Heart right ventricle (tissue), 16 donors: ENCODE measurements at regions not wholly inside any gene's neighbourhood (a gene's known extent, or its start where the extent isn't known, plus 50 kb on each side); places are given as distances from the start of the nearest gene placed in this dataset.
"Not testable (repeated sequence)": the region's sequence is repeated elsewhere in the genome, so short reads cannot be mapped to it uniquely, and the experiment has no call there.

Experiments used
- ATAC-seq, 8 donors: fragments of 200-7000 bp; cut with Tn5 transposase; one replicate each; pipeline ENCODE4 v1.9.1; 2020; ENCODE audit warnings: mild to moderate bottlenecking in 8 of 8, moderate library complexity in 8 of 8, moderate number of reproducible peaks in 1 of 8
- DNase-seq, 2 donors: peaks; one replicate each; pipeline ENCODE4 v3.0.0-alpha.2; 2020
- H3K27ac ChIP-seq, 10 donors: fragments of 200-600 bp; sonication (generic) in 2 of 10; one replicate each; pipeline versions ENCODE4 v1.5.0 to v1.8.0; 2020 to 2022; ENCODE audit warnings: mild to moderate bottlenecking in 3 of 10
- H3K27me3 ChIP-seq, 7 donors: fragments of 200-600 bp; one replicate each; pipeline ENCODE4 v1.8.0; 2021 to 2022; ENCODE audit warnings: mild to moderate bottlenecking in 2 of 7
- H3K36me3 ChIP-seq, 9 donors: fragments of 200-600 bp; sonication (generic) in 1 of 9; one replicate each; pipeline versions ENCODE4 v1.5.0 to v1.8.0; 2020 to 2022; ENCODE audit warnings: mild to moderate bottlenecking in 2 of 9
- H3K4me1 ChIP-seq, 9 donors: fragments of 200-600 bp; sonication (generic) in 1 of 9; one replicate each; pipeline versions ENCODE4 v1.5.0 to v1.8.0; 2020 to 2022; ENCODE audit warnings: mild to moderate bottlenecking in 4 of 9
- H3K4me3 ChIP-seq, 10 donors: fragments of 200-600 bp; sonication (generic) in 2 of 10; one replicate each; pipeline versions ENCODE4 v1.5.0 to v1.8.0; 2020 to 2022; ENCODE audit warnings: mild to moderate bottlenecking in 7 of 10, moderate library complexity in 2 of 10
- H3K9me3 ChIP-seq, 11 donors: fragments of 200-600 bp in 10 of 11; sonication (generic) in 2 of 11; one replicate each; pipeline versions ENCODE4 v1.5.0 to v1.8.0; 2013 to 2022; ENCODE audit warnings: mild to moderate bottlenecking in 2 of 11, control low read depth in 1 of 11, moderate library complexity in 1 of 11
- CTCF ChIP-seq, 9 donors: fragments of 200-600 bp; sonication (generic) in 2 of 9; IDR thresholded peaks; one replicate each; pipeline versions ENCODE4 v1.5.0 to v1.8.0; 2021 to 2022; ENCODE audit warnings: antibody characterized with exemption in 9 of 9, mild to moderate bottlenecking in 5 of 9, moderate library complexity in 1 of 9
- WGBS, 2 donors: extraction: QIAGEN DNeasy Blood & Tissue Kit; methylation state at CpG; one replicate each; pipeline ENCODE4 v1.1.7; 2013; ENCODE audit warnings: inconsistent platforms in 1 of 2; 5-methylcytosine and 5-hydroxymethylcytosine counted together
- intact Hi-C, 10 donors: fragments of 100-400 bp; cut with DNase I; formaldehyde crosslinking; loops; one replicate each; pipeline versions ENCODE4 v1.11.1 to v1.14.2; 2022
- donor health status: Arrhythmogenic right ventricular cardiomyopathy.
- donor health status: ischemic (EF 13 %, LVEDD 7.1; RV severe dilation, severe dysfunction).
- donor health status: healthy with polysubstance abuse.
- donor health status: DM: no; HTN: yes; CAD: no.
- donor health status: DM: no; HTN: no; CAD: no.
- donor health status: ischemic (EF 25% LVEDD 6.9; RV normal size, moderate dysfunction).
- donor health status: ischemic (EF 25% LVEDD 5.7; RV mildly dilated, moderate dysfunction).
- donor health status: healthy.
- donor health status: DM: yes; HTN: yes; CAD: no.
- donor health status: Ischemic cardiomyopathy.
- donor health status: ischemic (EF 35%, LVEDD 5.7; RV mildly dilated, moderate dysfunction).
- donor health status: nonischemic (EF 11% LVEDD 7.7; RV severe dilation, severe dysfunction).
- donor health status: DM: yes; HTN: yes; CAD: no.
- donor health status: PGD.
- donor health status: ischemic (EF 29% LVEDD 5.4; RV normal size, mild dysfunction).
- donor health status: nonischemic (EF 23%, LVEDD 6.1; RV moderate dilation, normal function).

- Histone ChIP-seq H3K9me3 (no peaks in the 10 kb centered on the region), H3K27me3 (no peaks in the 10 kb centered on the region), H3K27ac (no peak overlapping the region), H3K4me3 (no peak overlapping the region), H3K36me3 (no peaks in the 10 kb centered on the region), H3K4me1 (peaks cover 0 to 8% (median 0%) of the 10 kb centered on the region in 9 donors)
- DNase-seq (no peak), ATAC-seq (no peak)
- intact Hi-C loops, result no loop called here
- WGBS, 2 donors, result 75 to 79% methylated on average over 9 of the region's 9 CpGs
- no peak for TF ChIP-seq CTCF (IDR thresholded peaks at IDR 0.05)
These were observed 94.5 kb downstream of the ANKRD10 start for GRCh38 chr13:110820322-110820721.

GRCh38 chr13:110821837-110822668, 92.8 kb downstream of the ANKRD10 start:
- H3K4me3 ChIP-seq, H3K27ac ChIP-seq, ATAC-seq, H3K4me1 ChIP-seq, H3K9me3 ChIP-seq, DNase-seq, H3K36me3 ChIP-seq, H3K27me3 ChIP-seq, intact Hi-C loops: not testable (repeated sequence)
- 88 to 90% methylated on average over 25 of the region's 25 CpGs for WGBS, 2 donors

- Histone ChIP-seq H3K9me3 (no peaks in the 10 kb centered on the region), H3K27ac (no peak overlapping the region), H3K36me3 (no peaks in the 10 kb centered on the region), H3K4me1 (peaks cover 0 to 8% (median 0%) of the 10 kb centered on the region in 9 donors), H3K4me3 (no peak overlapping the region), H3K27me3 (peaks cover 0 to 6% (median 0%) of the 10 kb centered on the region in 7 donors)
- ATAC-seq, result no peak
- intact Hi-C loops, result no loop called here
- DNase-seq, result no peak
- no peak for TF ChIP-seq CTCF (IDR thresholded peaks at IDR 0.05)
- WGBS, 2 donors, result 80 to 81% methylated on average over 9 to 10 of the region's 10 CpGs
These were observed 92.3 kb downstream of the ANKRD10 start for GRCh38 chr13:110822669-110822945.

- no peak for TF ChIP-seq CTCF (IDR thresholded peaks at IDR 0.05)
- no peak overlapping the region for H3K4me3 ChIP-seq
- DNase-seq, result no peak
- H3K27me3 ChIP-seq, result peaks cover 0 to 7% (median 0%) of the 10 kb centered on the region in 7 donors
- intact Hi-C loops, result no loop called here
- no peak for ATAC-seq
- no peak overlapping the region for H3K27ac ChIP-seq
- H3K4me1 ChIP-seq, result no peaks in the 10 kb centered on the region
- 85% methylated on average over 13 of the region's 13 CpGs for WGBS, 2 donors
- H3K36me3 ChIP-seq, result no peaks in the 10 kb centered on the region
- H3K9me3 ChIP-seq, result no peaks in the 10 kb centered on the region
These were observed 90.1 kb downstream of the ANKRD10 start for GRCh38 chr13:110824702-110825300.

GRCh38 chr13:110825516-110825915, 89.4 kb downstream of the ANKRD10 start:
- WGBS, 2 donors, result 75 to 78% methylated on average over 13 of the region's 13 CpGs
- Histone ChIP-seq H3K27me3 (peaks cover 0 to 11% (median 2%) of the 10 kb centered on the region in 7 donors), H3K4me3 (no peak overlapping the region), H3K36me3 (no peaks in the 10 kb centered on the region), H3K9me3 (no peaks in the 10 kb centered on the region), H3K27ac (no peak overlapping the region), H3K4me1 (no peaks in the 10 kb centered on the region)
- no peak for DNase-seq
- TF ChIP-seq CTCF (IDR thresholded peaks at IDR 0.05), result no peak
- no peak for ATAC-seq
- intact Hi-C loops, result no loop called here
